K562 (cell line): ENCODE measurements at regions not wholly inside any gene's neighbourhood (a gene's known extent, or its start where the extent isn't known, plus 50 kb on each side); places are given as distances from the start of the nearest gene placed in this dataset.

Experiments
- ATAC-seq: fragments of 200-7000 bp; cut with Tn5 transposase; 3 replicates; pipeline ENCODE4 v1.9.1; 2020; ENCODE audit warnings: moderate library complexity
- BruUV-seq: library from RNA; stranded (reverse); fragments of 400-500 nt; replicated peaks from 2 replicates; lab custom pipeline; 2021; lab: Mats Ljungman, UMichigan
- CTCF ChIA-PET: fragments of 300-600 bp; formaldehyde crosslinking; extraction: SDS; loops from one replicate; lab custom pipeline; 2021; ENCODE audit warnings: low intra/inter-chr PET ratio; lab: Yijun Ruan, JAX
- POLR2A ChIA-PET: fragments of 300-600, 350-650 bp; sonication (Branson Sonifier 250); formaldehyde crosslinking; extraction: SDS; loops from one replicate; lab custom pipeline; 2021; ENCODE audit warnings: antibody characterized with exemption, inconsistent platforms; lab: Yijun Ruan, JAX
- DNase-seq, 4 experiments: peaks; one replicate each; pipeline versions ENCODE4 v3.0.0 to v3.0.0-alpha.2; 2011 to 2018; ENCODE audit warnings: low spot score in 3 of 4, mixed read lengths in 3 of 4; ENCODE audit errors: extremely low read depth in 1 of 4
- FAIRE-seq: peaks from 2 replicates; lab custom pipeline; 2011; peaks lifted over from hg19 to GRCh38; lab: Jason Lieb, UNC
- H2AFZ ChIP-seq: 2 replicates; pipeline ENCODE4 v1.6.0; 2011; ENCODE audit warnings: low read depth, low read length, control low read depth, inconsistent platforms
- H3K27ac ChIP-seq: fragments of 200-600 bp; 3 replicates; pipeline ENCODE4 v1.8.0; 2011; ENCODE audit warnings: low read depth, mild to moderate bottlenecking, control low read depth, inconsistent platforms, low read length, moderate library complexity, mixed read lengths; ENCODE audit errors: extremely low read depth
- H3K27me3 ChIP-seq, 2 experiments: fragments of 300-600 bp in 1 of 2; 2 replicates in 1 of 2; 3 replicates in 1 of 2; pipeline versions ENCODE4 v1.6.0 to v1.8.0; 2011; ENCODE audit warnings: inconsistent platforms in 2 of 2, low read length in 2 of 2, mild to moderate bottlenecking in 1 of 2, mixed read lengths in 1 of 2, moderate library complexity in 1 of 2; ENCODE audit not compliant: control insufficient read depth in 2 of 2, insufficient read depth in 2 of 2
- H3K36me3 ChIP-seq: fragments of 300-600 bp; 3 replicates; pipeline ENCODE4 v1.8.0; 2011; ENCODE audit warnings: mild to moderate bottlenecking, low read length, inconsistent platforms; ENCODE audit not compliant: control insufficient read depth, insufficient read depth
- H3K4me1 ChIP-seq, 2 experiments: fragments of 200-600 bp in 1 of 2; replicated peaks in 1 of 2; 2 replicates in 1 of 2; 3 replicates in 1 of 2; pipeline versions ENCODE4 v1.5.1 to v1.8.0; 2011; ENCODE audit warnings: inconsistent platforms in 2 of 2, low read length in 2 of 2, mild to moderate bottlenecking in 1 of 2, mixed read lengths in 1 of 2, moderate library complexity in 1 of 2; ENCODE audit not compliant: control insufficient read depth in 2 of 2, insufficient read depth in 2 of 2
- H3K4me2 ChIP-seq: 2 replicates; pipeline ENCODE4 v1.6.1; 2011; ENCODE audit warnings: low read length, control low read depth, inconsistent platforms, mixed read lengths; ENCODE audit not compliant: insufficient read depth
- H3K4me3 ChIP-seq: fragments of 200-600 bp; sonication (generic), shearing (Covaris generic); 2 replicates; pipeline ENCODE4 v1.5.1; 2016; ENCODE audit warnings: control low read depth, inconsistent platforms
- H3K79me2 ChIP-seq: fragments of 200-600 bp; 3 replicates; pipeline ENCODE4 v1.8.0; 2011; ENCODE audit warnings: low read length, inconsistent platforms; ENCODE audit not compliant: control insufficient read depth, insufficient read depth
- H3K9ac ChIP-seq, 2 experiments: 2 replicates each; pipeline versions ENCODE4 v1.6.0 to v1.6.1; 2011; ENCODE audit warnings: low read depth in 2 of 2, low read length in 2 of 2, control low read depth in 1 of 2, inconsistent platforms in 1 of 2, mild to moderate bottlenecking in 1 of 2, mixed read lengths in 1 of 2; ENCODE audit not compliant: insufficient read depth in 1 of 2
- H3K9me1 ChIP-seq: one replicate; pipeline ENCODE4 v1.6.0; 2011; ENCODE audit warnings: inconsistent platforms, mild to moderate bottlenecking, low read length, moderate library complexity; ENCODE audit not compliant: control insufficient read depth, insufficient read depth
- H3K9me3 ChIP-seq: replicated peaks from 2 replicates; pipeline ENCODE4 v1.5.1; 2011; ENCODE audit warnings: low read depth, low read length, inconsistent platforms; ENCODE audit not compliant: control insufficient read depth, insufficient read depth
- H4K20me1 ChIP-seq: replicated peaks from 2 replicates; pipeline ENCODE4 v1.6.1; 2011; ENCODE audit warnings: low read length, inconsistent platforms, mixed read lengths; ENCODE audit not compliant: control insufficient read depth, insufficient read depth
- ARID3B ChIP-seq: fragments of 250-450 bp; sonication (Bioruptor Pico); IDR thresholded peaks from 2 replicates; pipeline ENCODE4 v1.4.0; 2020; ENCODE audit warnings: borderline replicate concordance
- GTF2F1 ChIP-seq: IDR thresholded peaks from 2 replicates; pipeline ENCODE4 v1.6.1; 2011; ENCODE audit warnings: low read depth, low read length, improper control_type of control experiment
- HMG20A ChIP-seq: fragments of 450-650 bp; formaldehyde crosslinking; conservative IDR thresholded peaks from 2 replicates; pipeline ENCODE4 v1.4.0; 2020; ENCODE audit warnings: mild to moderate bottlenecking, mixed read lengths
- MCM7 ChIP-seq, 2 experiments: fragments of 450-650 bp; IDR thresholded peaks; 2 replicates each; pipeline ENCODE4 v1.6.1; 2016 to 2018
- NELFE ChIP-seq: IDR thresholded peaks from 2 replicates; pipeline ENCODE4 v1.6.1; 2011; ENCODE audit warnings: mild to moderate bottlenecking; ENCODE audit not compliant: insufficient read depth, insufficient read length
- NRF1 ChIP-seq, 2 experiments: fragments of 450-650 bp; IDR thresholded peaks in 1 of 2; conservative IDR thresholded peaks in 1 of 2; 2 replicates each; pipeline ENCODE4 v1.6.1; 2014; ENCODE audit warnings: mild to moderate bottlenecking in 2 of 2
- TEAD1 ChIP-seq, 2 experiments: fragments of 450-650 bp in 1 of 2; sonication (generic) in 1 of 2; formaldehyde crosslinking; IDR thresholded peaks; 2 replicates each; pipeline versions ENCODE4 v1.4.0 to v1.8.0; 2020 to 2022; ENCODE audit warnings: mild to moderate bottlenecking in 2 of 2, missing genetic modification reagents in 1 of 2
- ZBTB40 ChIP-seq, 2 experiments: fragments of 450-650 bp in 1 of 2; sonication (generic) in 1 of 2; formaldehyde crosslinking in 1 of 2; IDR thresholded peaks; 2 replicates each; pipeline versions ENCODE4 v1.7.1 to v1.9.0; 2016 to 2022; ENCODE audit warnings: inconsistent platforms in 1 of 2, mild to moderate bottlenecking in 1 of 2, missing genetic modification reagents in 1 of 2
- ZNF12 ChIP-seq: sonication (generic); formaldehyde crosslinking; IDR thresholded peaks from 2 replicates; pipeline ENCODE4 v1.4.0; 2020; ENCODE audit warnings: mild to moderate bottlenecking, missing genetic modification reagents
- ZNF551 ChIP-seq: fragments of 250-450 bp; sonication (Bioruptor Pico); IDR thresholded peaks from 2 replicates; pipeline ENCODE4 v1.5.0; 2021; ENCODE audit warnings: mild to moderate bottlenecking, moderate library complexity
- in situ Hi-C: fragments of 300-500 bp; cut with MboI; formaldehyde crosslinking; loops from 4 replicates; pipeline ENCODE4 v1.15.0; 2018; ENCODE audit warnings: inconsistent platforms, mixed read lengths
- intact Hi-C: fragments of 100-400 bp; cut with micrococcal nuclease; formaldehyde crosslinking; loops from 2 replicates; pipeline ENCODE4 v1.14.2; 2022

GRCh38 chr2:40820319-40820718 is 368.4 kb upstream of the SLC8A1 start:
- DNase-seq (no peak), FAIRE-seq (no peak), ATAC-seq (no peak)
- Histone ChIP-seq H3K79me2 (no peaks in the 10 kb centered on the region), H3K27ac (no peak overlapping the region), H3K9ac (no peak overlapping the region), H3K9me1 (no peaks in the 10 kb centered on the region), H3K4me1 (no peaks in the 10 kb centered on the region), H4K20me1 (no peaks in the 10 kb centered on the region), H3K9me3 (0 out of 2 replicates have a peak, but pooled peaks cover 1% of the 10 kb centered on the region), H3K4me2 (no peak overlapping the region), H3K36me3 (no peaks in the 10 kb centered on the region), H3K27me3 (no peaks in the 10 kb centered on the region), H3K4me3 (no peak overlapping the region), H2AFZ (no peak overlapping the region)
- CTCF ChIA-PET: no interaction called here
- TF ChIP-seq NRF1 (conservative IDR thresholded peaks at IDR 0.05 in 1 of 2, IDR thresholded peaks at IDR 0.05 in 1 of 2) (no peak), MCM7 (IDR thresholded peaks at IDR 0.05) (no peak), HMG20A (no peak), NELFE (no peak), ARID3B (no peak), GTF2F1 (no peak), ZNF12 (CRISPR knock-in tag) (no peak), ZBTB40 (IDR thresholded peaks at IDR 0.05) (no peak), ZBTB40 (CRISPR knock-in tag; IDR thresholded peaks at IDR 0.05) (no peak), ZNF551 (CRISPR knock-in tag) (no peak), TEAD1 (CRISPR knock-in tag; IDR thresholded peaks at IDR 0.05) (no peak)
- in situ Hi-C loops (no loop called here), intact Hi-C loops (no loop called here)
- no TSS peak for BruUV-seq
- POLR2A ChIA-PET: no interaction called here
